ENCODE measurements at regions not wholly inside any gene's neighbourhood (a gene's known extent, or its start where the extent isn't known, plus 50 kb on each side); places are given as distances from the start of the nearest gene placed in this dataset.
A peak's percentile ranks its signal among the peaks of the same experiment; 100 is the strongest.
"Not testable (repeated sequence)": the region's sequence is repeated elsewhere in the genome, so short reads cannot be mapped to it uniquely, and the experiment has no call there.

DNA sequence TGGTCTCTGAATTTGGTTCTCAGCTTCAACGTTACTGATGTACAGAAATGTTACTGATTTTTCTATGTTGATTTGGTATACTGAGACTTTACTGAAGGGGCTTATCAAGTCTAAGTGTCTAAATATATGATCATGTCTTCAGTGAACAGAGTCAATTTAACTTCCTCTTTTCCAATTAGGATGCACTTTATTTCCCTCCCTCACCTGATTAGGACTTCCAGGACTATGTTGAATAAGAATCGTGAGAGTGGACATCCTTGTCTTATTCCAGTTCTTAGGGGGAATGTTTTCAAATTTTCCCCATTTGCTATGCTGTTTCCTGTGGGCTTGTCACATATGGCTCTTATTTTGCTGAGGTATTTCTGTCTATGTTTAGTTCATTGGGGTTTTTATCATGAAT lies 349.5 kb downstream of the PRR16 start:
- Histone ChIP-seq H3F3A (ENCODE audit: insufficient read depth) (no peaks in the 10 kb centered on the region), H3K9ac (ENCODE audit: low read length) (no peak overlapping the region), H3K4me2 (ENCODE audit: low read depth, low read length, poor library complexity, severe bottlenecking) (no peak overlapping the region), H3K27me3 (ENCODE audit: low read length) (no peaks in the 10 kb centered on the region), H3K9me3 (ENCODE audit: insufficient read depth, low read length) (peaks cover 5% of the 10 kb centered on the region; the same call in 1 of the 2 replicates), H3K9me2 (replicated peaks; ENCODE audit: insufficient read depth, low read length) (no peaks in the 10 kb centered on the region), H3K4me3 (ENCODE audit: insufficient read depth, low read length, poor library complexity, severe bottlenecking) (no peak overlapping the region), H3K27ac (ENCODE audit: low read depth, low read length) (no peak overlapping the region), H3K79me2 (ENCODE audit: insufficient read depth, low read length) (no peaks in the 10 kb centered on the region), H3K36me3 (ENCODE audit: low read length) (no peaks in the 10 kb centered on the region), H4K20me1 (ENCODE audit: low read depth, low read length) (no peaks in the 10 kb centered on the region), H2AFZ (ENCODE audit: low read depth, low read length, severe bottlenecking) (no peak overlapping the region)
- TF ChIP-seq EZH2phosphoT487 (conservative IDR thresholded peaks at IDR 0.05; ENCODE audit: low read length) (no peak), CTCF (IDR thresholded peaks at IDR 0.05; ENCODE audit: insufficient read depth, low read length, poor library complexity, severe bottlenecking) (no peak)

GRCh38 chr5:120817044-120817985 lies 353.2 kb downstream of the PRR16 start:
- Histone ChIP-seq H3K9me2 (replicated peaks; ENCODE audit: insufficient read depth, low read length) (no peaks in the 10 kb centered on the region), H3K4me3 (ENCODE audit: insufficient read depth, low read length, poor library complexity, severe bottlenecking) (no peak overlapping the region), H3K36me3 (ENCODE audit: low read length) (no peaks in the 10 kb centered on the region), H3K27me3 (ENCODE audit: low read length) (no peaks in the 10 kb centered on the region), H3K27ac (ENCODE audit: low read depth, low read length) (no peak overlapping the region), H3K79me2 (ENCODE audit: insufficient read depth, low read length) (no peaks in the 10 kb centered on the region), H3K9ac (ENCODE audit: low read length) (no peak overlapping the region), H3K4me2 (ENCODE audit: low read depth, low read length, poor library complexity, severe bottlenecking) (no peak overlapping the region), H3F3A (ENCODE audit: insufficient read depth) (no peaks in the 10 kb centered on the region), H3K9me3 (ENCODE audit: insufficient read depth, low read length) (peaks cover 5% of the 10 kb centered on the region; the same call in 1 of the 2 replicates), H4K20me1 (ENCODE audit: low read depth, low read length) (no peaks in the 10 kb centered on the region), H2AFZ (ENCODE audit: low read depth, low read length, severe bottlenecking) (no peak overlapping the region)
- TF ChIP-seq EZH2phosphoT487 (conservative IDR thresholded peaks at IDR 0.05; ENCODE audit: low read length) (no peak), CTCF (IDR thresholded peaks at IDR 0.05; ENCODE audit: insufficient read depth, low read length, poor library complexity, severe bottlenecking) (peak; percentile 10)

DNA sequence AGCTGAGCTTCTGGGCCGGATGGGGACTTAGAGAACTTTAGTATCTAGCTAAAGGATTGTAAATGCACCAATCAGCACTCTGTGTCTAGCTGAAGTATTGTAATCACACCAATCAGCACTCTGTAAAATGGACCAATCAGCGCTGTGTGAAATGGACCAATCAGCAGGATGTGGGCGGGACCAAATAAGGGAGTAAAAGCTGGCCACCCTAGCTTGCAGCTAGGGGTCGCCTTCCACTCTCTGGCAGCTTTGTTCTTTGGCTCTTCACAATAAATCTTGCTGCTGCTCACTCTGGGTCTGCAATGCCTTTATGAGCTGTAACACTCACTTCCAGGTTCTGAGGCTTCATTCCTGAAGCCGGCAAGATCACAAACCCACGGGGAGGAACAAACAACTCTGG lies 354.0 kb downstream of the PRR16 start:
- Histone ChIP-seq H3K36me3 (ENCODE audit: low read length) (no peaks in the 10 kb centered on the region), H3K4me2 (ENCODE audit: low read depth, low read length, poor library complexity, severe bottlenecking) (no peak overlapping the region), H3K79me2 (ENCODE audit: insufficient read depth, low read length) (no peaks in the 10 kb centered on the region), H3K27ac (ENCODE audit: low read depth, low read length) (no peak overlapping the region), H3K4me3 (ENCODE audit: insufficient read depth, low read length, poor library complexity, severe bottlenecking) (no peak overlapping the region), H3K9me2 (replicated peaks; ENCODE audit: insufficient read depth, low read length) (no peaks in the 10 kb centered on the region), H3F3A (ENCODE audit: insufficient read depth) (no peaks in the 10 kb centered on the region), H3K27me3 (ENCODE audit: low read length) (no peaks in the 10 kb centered on the region), H3K9me3 (ENCODE audit: insufficient read depth, low read length) (peaks cover 5% of the 10 kb centered on the region; the same call in 1 of the 2 replicates), H3K9ac (ENCODE audit: low read length) (no peak overlapping the region), H4K20me1 (ENCODE audit: low read depth, low read length) (no peaks in the 10 kb centered on the region), H2AFZ (ENCODE audit: low read depth, low read length, severe bottlenecking) (no peak overlapping the region)
- TF ChIP-seq EZH2phosphoT487 (conservative IDR thresholded peaks at IDR 0.05; ENCODE audit: low read length): no peak

DNA sequence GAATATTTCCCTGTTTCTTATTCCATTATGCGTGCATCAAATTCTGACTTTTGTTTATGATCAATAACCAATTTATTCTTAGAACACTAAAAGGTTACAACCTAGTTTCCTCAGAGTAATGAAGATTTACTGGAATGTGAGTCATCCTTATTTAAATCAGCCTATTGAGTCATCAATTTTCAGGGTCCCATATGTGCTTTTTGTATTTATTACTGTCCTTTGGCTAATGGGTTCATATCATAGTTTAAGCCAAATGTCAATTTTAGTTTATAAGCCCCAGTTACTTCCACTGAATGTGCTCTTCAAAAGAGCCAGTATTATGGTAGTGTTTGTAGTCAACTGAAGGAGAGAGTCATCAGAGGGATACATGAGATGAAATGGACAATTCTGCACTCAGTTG lies 359.2 kb downstream of the PRR16 start:
- no peaks in the 10 kb centered on the region for H3K27me3 ChIP-seq (ENCODE audit: low read length)

GRCh38 chr5:120831646-120832045 lies 367.5 kb downstream of the PRR16 start:
- H3K79me2 ChIP-seq (ENCODE audit: insufficient read depth, low read length); H4K20me1 ChIP-seq (ENCODE audit: low read depth, low read length); H3K9me2 ChIP-seq (replicated peaks; ENCODE audit: insufficient read depth, low read length); H2AFZ ChIP-seq (ENCODE audit: low read depth, low read length, severe bottlenecking); H3F3A ChIP-seq (ENCODE audit: insufficient read depth); H3K27me3 ChIP-seq (ENCODE audit: low read length); H3K9ac ChIP-seq (ENCODE audit: low read length); H3K4me2 ChIP-seq (ENCODE audit: low read depth, low read length, poor library complexity, severe bottlenecking); H3K9me3 ChIP-seq (ENCODE audit: insufficient read depth, low read length); H3K27ac ChIP-seq (ENCODE audit: low read depth, low read length); H3K4me3 ChIP-seq (ENCODE audit: insufficient read depth, low read length, poor library complexity, severe bottlenecking); H3K36me3 ChIP-seq (ENCODE audit: low read length): not testable (repeated sequence)

More for the DNA sequence above, 359.2 kb downstream of the PRR16 start:
- H3F3A ChIP-seq (ENCODE audit: insufficient read depth): no peaks in the 10 kb centered on the region
- H3K9me2 ChIP-seq (replicated peaks; ENCODE audit: insufficient read depth, low read length): no peaks in the 10 kb centered on the region
- no peaks in the 10 kb centered on the region for H3K9me3 ChIP-seq (ENCODE audit: insufficient read depth, low read length)
- no peak for TF ChIP-seq CTCF (IDR thresholded peaks at IDR 0.05; ENCODE audit: insufficient read depth, low read length, poor library complexity, severe bottlenecking)
- TF ChIP-seq EZH2phosphoT487 (conservative IDR thresholded peaks at IDR 0.05; ENCODE audit: low read length): no peak
- no peak overlapping the region for H3K9ac ChIP-seq (ENCODE audit: low read length)
- no peak overlapping the region for H3K4me3 ChIP-seq (ENCODE audit: insufficient read depth, low read length, poor library complexity, severe bottlenecking)
- no peaks in the 10 kb centered on the region for H3K36me3 ChIP-seq (ENCODE audit: low read length)
- no peak overlapping the region for H2AFZ ChIP-seq (ENCODE audit: low read depth, low read length, severe bottlenecking)
- H4K20me1 ChIP-seq (ENCODE audit: low read depth, low read length): no peaks in the 10 kb centered on the region
- H3K27ac ChIP-seq (ENCODE audit: low read depth, low read length): no peak overlapping the region
- no peak overlapping the region for H3K4me2 ChIP-seq (ENCODE audit: low read depth, low read length, poor library complexity, severe bottlenecking)
- H3K79me2 ChIP-seq (ENCODE audit: insufficient read depth, low read length): no peaks in the 10 kb centered on the region

Measured in SU-DHL-6 (cell line).